ENCODE measurements at regions not wholly inside any gene's neighbourhood (a gene's known extent, or its start where the extent isn't known, plus 50 kb on each side); places are given as distances from the start of the nearest gene placed in this dataset.

- DNase-seq (ENCODE audit: low spot score), result no peak
These were observed 179.1 kb upstream of the IER5L start for GRCh38 chr9:129356871-129357772.

- no peak for DNase-seq (ENCODE audit: low spot score)
These were observed 177.6 kb upstream of the IER5L start for GRCh38 chr9:129355631-129356030.

DNA sequence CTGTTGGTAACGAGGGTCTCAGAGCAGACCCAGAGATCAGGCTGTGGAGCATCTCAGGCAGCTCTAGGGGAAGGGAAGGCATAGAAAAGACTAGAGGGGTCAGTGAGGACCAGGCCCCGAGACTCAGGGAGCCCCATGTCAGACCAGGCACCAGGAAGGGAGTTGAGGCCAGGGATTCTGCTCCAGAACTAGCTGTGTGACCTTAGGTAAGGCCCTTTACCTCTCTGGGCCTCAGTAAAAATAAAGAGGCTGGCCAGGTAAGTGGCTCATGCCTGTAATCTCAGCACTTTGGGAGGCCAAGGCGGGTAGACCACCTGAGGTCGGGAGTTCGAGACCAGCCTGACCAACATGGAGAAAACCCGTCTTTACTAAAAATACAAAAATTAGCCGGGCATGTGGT, 176.4 kb upstream of the IER5L start:
- DNase-seq (ENCODE audit: low spot score), result no peak

DNA sequence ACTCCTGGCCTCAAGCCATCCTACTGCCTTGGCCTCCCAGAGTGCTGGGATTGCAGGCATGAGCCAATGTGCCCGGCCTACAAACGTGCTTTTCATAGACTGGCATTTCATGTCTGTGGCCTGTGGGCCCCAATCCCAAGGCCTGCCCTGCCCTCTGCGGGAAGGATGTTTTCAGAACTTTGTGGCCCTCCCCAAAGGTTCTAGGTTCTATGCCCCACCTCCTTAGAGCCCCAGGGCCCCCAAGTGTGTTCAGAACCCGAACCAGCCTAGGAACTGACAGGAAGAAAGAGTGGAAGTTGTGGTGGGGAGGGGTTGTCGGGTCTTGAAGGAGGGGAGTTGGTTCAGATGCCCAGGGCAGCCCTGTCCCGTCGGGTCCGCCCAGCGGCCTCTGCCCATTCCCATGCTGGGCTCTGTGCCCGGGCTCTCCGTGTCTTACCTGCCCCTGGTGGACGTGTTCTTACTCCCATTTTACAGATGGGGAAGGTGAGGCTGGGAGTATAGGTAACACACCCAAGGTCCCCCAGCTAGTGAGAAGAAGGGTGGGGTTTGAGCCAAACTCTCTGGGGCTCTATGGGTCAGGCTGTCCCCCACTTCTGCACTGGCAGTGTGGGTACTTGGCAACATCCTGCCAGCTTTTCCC, 175.8 kb upstream of the IER5L start:
- no peak for DNase-seq (ENCODE audit: low spot score)

- DNase-seq (ENCODE audit: low spot score), result no peak
These were observed 174.2 kb upstream of the IER5L start for GRCh38 chr9:129352146-129352865.

DNA sequence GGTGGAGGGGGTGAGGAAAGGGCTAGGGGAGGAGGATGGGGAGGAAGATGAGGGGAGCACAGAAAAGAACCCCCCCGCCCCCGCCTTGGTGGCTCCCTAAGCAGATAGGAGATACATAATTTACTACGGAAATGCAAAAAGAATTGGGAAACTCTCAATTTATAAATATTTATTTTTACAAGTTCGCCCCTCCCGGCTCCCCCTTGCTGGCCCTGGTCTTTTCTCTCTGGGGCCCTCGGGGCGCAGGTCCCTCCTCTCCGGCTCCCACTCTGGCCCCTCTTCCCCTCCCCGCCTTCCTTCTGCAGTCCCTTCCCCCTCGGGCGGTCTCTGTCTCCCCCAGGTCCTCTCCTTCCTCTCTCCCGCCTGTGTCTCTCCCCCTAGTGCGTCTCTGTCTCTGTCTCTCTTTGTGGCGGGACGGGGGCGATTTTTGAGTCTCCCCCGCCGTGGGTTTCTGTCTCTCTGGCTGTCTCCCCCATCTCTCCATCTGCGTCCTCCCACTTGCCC, 173.6 kb upstream of the IER5L start:
- DNase-seq (ENCODE audit: low spot score), result no peak

GRCh38 chr9:129351058-129351641, 173.1 kb upstream of the IER5L start:
- no peak for DNase-seq (ENCODE audit: low spot score)

DNA sequence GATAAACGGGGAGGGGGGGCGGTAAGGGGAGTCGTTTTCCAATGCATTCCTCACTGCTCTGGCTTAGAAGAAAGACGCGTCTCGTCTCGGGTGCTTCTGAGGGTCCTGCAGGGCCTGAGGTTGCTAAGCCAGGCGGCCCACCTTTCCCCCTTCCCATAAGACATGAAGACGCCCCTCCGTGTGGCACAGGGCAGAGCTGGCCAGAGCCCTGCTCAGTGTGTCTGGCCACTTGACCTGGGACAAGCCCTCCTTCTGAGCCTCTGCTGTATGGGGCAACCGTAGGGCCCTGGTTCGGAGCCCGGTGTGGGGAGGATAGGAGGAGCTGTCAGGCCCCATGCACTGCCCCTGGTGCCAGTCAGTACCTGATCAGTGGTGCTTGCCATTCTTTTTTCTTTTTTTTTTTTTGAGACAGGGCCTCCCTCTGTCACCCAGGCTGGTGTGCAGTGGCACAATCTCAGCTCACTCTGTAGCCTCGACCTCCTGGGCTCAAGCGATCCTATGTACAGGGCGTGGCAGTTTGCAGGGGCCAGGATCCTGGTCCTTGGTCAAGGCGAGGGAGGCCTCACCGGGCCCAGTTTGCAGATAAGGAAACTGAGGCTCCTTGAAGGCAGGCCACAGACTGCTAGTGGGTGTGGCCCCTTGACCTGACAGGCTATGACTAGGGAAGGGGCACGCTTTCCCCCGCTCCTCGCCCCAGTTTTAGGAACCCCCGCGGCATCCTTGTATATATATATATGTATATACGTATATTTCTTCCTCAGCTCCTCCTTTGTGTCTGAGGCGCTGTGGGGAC, 172.3 kb upstream of the IER5L start:
- no peak for DNase-seq (ENCODE audit: low spot score)

GRCh38 chr9:129349665-129349947, 171.5 kb upstream of the IER5L start:
- no peak for DNase-seq (ENCODE audit: low spot score)

- no peak for DNase-seq (ENCODE audit: low spot score)
These were observed 171.0 kb upstream of the IER5L start for GRCh38 chr9:129348890-129349664.

DNA sequence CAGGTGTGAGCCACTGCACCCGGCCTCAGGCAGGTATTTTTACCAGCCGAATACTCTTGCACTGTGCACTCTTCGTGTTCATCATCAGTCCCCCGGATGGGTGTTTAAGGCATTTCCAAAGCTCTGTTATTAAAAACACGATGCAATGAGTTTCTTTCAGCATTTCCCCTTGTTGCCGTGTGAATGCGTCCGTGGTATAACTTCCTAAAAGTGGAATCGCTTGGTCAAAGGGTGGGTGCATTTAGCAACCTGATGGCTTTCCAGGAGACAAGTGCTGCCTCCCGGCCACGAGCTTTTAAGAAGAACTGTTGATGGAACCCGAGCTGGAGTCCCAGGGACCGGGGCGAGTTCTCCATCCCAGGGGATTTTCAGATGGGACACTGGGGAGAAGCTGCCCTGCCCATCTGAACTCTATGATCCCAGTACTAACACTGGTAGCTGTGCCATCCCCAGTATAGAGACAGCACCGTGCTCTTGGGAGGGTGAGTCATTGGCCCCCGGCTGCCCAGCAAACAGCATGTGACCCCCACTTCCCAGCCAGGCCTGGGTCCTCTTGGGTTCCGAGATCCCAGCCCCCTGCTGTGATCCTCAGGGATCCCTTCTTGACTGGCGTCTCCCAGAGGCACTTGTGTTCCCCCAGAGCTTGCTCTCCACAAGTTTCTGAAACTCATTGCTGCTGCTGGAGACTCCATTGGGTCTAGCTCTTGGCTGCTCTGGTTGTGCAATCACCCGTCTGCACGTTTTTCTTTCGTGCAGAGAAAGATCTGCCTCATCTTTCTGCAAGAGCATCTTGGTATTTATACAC, 169.5 kb upstream of the IER5L start:
- DNase-seq (ENCODE audit: low spot score), result no peak

DNA sequence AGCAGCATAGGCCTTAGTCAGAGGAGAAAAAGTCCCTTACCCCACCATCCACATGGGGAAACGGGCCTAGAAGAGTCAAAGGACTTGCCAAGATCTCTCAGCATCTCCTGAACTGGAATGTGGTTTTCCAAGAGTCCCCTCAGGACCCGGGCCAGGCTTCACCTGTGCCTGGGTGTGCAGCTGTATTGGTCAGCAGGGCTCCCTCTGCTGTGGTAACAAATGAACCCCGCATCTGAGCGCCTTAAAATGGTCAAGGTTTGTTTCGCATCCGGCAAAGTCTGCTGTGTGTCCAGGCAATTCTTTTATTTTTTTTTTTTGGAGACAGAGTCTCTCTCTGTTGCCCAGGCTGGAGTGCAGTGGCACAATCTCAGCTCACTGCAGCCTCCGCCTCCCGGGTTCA, 168.0 kb upstream of the IER5L start:
- no peak for DNase-seq (ENCODE audit: low spot score)

DNA sequence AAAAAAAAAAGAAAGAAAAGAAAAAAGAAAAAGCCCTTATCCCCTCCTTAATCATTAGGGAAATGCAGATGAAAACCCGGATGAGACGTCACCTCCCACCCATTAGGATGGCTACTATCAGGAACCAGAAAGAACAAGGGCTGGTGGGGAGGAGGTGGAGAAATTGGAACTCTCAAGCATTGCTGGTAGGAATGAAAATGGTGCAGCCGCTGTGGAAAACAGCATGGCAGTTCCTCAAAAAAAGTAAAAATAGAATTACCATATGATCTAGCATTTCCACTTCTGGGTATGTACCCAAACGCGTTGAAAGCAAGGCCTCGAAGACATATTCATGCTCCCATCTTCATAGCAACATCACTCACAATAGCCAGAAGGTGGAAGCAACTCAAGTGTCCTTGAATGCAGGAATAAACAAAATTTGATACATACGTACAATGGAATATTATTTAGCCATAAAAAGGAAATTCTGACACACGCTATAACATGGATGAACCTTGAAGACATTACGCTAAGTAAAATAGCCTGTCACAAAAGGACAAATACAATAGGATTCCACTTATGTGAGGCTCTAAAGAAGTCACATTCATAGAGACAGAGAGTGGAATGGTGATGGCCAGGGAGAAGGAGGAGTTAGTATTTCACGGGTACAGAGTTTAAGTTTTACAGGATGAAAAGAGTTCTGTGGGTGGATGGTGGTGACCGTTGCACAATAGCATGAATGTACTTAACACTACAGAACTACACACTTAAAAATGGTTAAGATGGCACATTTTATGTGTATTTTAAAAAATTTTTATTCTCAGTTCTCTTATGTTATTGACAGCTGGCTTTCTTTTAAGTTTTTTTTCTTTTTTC, 166.8 kb upstream of the IER5L start:
- DNase-seq (ENCODE audit: low spot score), result peak; percentile 60

DNA sequence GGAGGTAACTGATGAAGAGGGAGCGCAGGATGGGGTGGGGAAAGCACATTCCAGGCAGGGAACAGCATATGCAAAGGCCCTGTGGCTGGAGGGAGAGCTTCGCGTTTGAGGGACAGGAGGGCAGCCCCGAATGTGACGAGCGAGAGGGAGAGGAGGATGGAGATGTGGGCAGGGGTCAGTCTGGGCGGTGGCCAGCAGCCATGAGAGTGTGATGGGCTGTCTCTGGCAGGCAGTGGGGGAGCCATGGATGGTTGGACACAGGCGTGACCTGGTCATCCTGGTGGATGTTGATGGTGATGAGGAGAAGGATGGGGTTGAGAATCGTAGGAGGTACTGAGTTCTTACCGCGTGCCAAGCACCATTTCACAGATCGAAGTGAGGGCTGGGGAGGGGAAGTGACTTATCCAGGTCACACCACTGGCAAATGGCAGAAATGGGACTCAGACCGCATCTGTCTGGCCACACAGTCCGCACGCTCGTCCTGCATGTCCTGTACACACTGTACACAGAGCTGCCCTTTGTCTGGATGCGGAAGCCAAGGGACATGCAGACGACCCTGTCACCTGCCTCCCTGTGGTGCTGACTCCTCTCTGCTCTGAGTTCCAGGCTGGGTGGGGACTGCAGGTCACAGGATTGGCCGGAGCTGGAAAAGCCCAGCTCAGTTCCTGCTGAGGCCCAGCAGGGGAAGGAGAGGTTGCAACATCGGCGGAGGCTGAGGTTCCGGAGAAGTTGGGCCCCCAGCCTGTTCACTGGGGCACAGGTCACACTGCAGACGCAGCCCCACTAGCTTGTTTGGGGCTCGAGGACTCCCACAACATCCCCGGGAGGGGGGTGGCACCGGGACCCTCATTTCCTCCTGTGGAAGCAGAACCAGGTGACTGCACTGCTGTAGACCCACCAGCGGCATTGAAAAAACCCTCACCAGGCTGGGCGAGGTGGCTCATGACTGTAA, 165.6 kb upstream of the IER5L start:
- peak; percentile 79 for DNase-seq (ENCODE audit: low spot score)

DNA sequence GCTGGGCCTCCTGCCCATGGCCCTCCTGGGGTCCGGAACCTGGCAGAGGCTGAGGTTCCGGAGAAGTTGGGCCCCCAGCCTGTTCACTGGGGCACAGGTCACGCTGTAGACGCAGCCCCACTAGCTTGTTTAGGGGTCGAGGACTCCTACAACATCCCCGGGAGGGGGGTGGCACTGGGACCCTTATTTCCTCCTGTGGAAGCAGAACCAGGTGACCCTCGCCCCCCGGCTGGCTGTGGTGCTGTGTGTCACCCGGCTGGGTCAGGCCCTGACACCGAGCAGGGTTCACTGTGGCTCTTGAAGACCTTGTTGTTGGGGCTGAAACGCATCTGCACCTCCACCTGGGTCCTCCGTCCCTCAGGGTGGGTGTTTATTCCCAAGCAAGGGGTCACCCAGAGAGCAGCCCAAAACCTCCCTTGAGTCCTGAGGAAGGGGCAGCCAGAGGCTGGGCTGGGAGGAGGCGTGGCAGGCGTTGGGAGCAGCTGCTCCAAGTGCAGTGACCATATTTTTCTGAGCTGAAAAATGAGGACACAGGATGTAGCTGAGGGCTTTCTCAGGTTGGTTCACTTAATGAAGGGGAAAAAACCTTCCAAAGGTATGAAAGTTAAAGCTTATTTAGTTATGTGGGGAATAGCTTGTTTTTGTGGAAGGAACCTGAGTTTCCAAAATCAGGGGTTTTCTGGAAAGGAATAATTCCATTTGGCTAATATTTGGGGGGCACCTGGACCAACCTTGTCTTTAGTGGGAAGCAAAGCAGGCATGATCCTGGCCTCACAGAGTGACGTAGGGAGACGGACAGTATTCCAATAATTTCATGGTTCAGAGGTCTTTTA, 164.7 kb upstream of the IER5L start:
- no peak for DNase-seq (ENCODE audit: low spot score)

- DNase-seq (ENCODE audit: low spot score), result no peak
These were observed 163.9 kb upstream of the IER5L start for GRCh38 chr9:129341987-129342348.

Data from Ammon's horn (tissue), 1 donor.